ENCODE measurements at regions not wholly inside any gene's neighbourhood (a gene's known extent, or its start where the extent isn't known, plus 50 kb on each side); places are given as distances from the start of the nearest gene placed in this dataset.

DNA sequence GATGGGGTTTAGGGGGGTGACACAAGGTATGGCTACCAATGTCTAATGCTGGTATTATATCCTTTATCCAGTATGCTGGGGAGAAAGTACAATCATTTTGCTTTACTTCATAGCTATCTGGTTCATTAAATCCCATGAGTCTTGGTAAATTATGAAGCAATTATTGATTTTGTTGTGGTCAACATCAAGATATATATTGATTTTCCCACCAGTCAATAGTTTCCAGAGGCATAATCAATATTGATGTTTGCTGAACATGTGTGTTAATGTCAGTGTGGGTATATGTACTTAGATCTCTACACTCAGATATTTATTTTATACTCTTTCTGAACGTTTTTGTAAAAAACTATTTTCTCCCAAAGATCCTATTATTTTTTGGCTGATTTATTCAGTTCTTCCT, 155.5 kb downstream of the BACH1 start:
- DNase-seq (ENCODE audit: low spot score), result no peak
- Mint-ChIP-seq H3K36me3 (peaks cover 3% of the 10 kb centered on the region), H3K27me3 (no peaks in the 10 kb centered on the region), H3K27ac (no peak overlapping the region), H3K9me3 (peaks cover 2% of the 10 kb centered on the region), H3K4me1 (ENCODE audit: low read depth in 2 of 2) (peaks cover 0 to 8% of the 10 kb centered on the region in 2 donors), H3K4me3 (no peak overlapping the region)
- ATAC-seq, result no peak

DNA sequence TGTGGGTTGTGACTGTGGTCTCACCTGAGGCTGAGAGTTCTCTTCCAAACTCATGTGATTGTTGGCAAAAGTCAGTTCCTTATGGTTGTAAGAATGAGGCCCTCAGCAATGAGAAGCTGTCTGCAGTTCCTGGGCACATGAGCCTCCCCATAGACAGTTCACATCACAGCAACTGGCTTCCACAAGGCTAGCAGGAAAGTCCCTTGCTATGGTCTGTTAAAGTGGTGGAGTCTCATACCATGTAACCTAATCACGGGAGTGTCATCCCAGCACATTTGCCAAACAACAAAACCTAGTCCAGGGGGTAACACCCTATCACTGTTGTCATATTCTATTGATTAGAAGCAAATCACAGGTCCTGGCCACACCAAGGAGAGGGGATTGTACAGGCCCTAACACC, 163.8 kb downstream of the BACH1 start:
- DNase-seq (ENCODE audit: low spot score) (no peak), ATAC-seq (no peak)
- H3K36me3 Mint-ChIP-seq, result no peaks in the 10 kb centered on the region
- no peak overlapping the region for H3K4me3 Mint-ChIP-seq
- no peaks in the 10 kb centered on the region for H3K27me3 Mint-ChIP-seq
- H3K9me3 Mint-ChIP-seq, result no peaks in the 10 kb centered on the region
- no peak overlapping the region for H3K27ac Mint-ChIP-seq
- no peaks in the 10 kb centered on the region for H3K4me1 Mint-ChIP-seq (ENCODE audit: low read depth in 2 of 2)

DNA sequence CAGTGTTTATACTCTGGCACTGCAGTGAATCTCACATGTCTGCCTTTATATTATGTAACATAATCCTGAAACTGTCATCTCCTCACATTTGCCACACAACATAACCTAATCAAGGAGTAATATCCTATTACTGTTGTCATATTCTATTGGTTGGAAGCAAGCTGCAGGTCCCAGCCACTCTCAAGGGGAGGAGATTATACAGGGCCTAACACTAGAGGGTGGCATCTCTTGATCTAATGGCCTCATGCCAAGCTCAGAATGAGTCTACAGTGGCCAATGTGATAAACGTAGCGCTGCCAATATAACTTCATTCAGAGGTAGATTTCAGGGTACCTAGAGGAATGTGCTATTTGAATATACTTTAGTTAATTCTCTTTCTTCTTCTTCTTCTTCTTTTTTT, 166.8 kb downstream of the BACH1 start:
- Mint-ChIP-seq H3K4me1 (ENCODE audit: low read depth in 2 of 2) (no peaks in the 10 kb centered on the region), H3K27ac (no peak overlapping the region), H3K27me3 (no peaks in the 10 kb centered on the region), H3K9me3 (no peaks in the 10 kb centered on the region), H3K36me3 (no peaks in the 10 kb centered on the region), H3K4me3 (no peak overlapping the region)
- ATAC-seq (no peak), DNase-seq (ENCODE audit: low spot score) (no peak)

DNA sequence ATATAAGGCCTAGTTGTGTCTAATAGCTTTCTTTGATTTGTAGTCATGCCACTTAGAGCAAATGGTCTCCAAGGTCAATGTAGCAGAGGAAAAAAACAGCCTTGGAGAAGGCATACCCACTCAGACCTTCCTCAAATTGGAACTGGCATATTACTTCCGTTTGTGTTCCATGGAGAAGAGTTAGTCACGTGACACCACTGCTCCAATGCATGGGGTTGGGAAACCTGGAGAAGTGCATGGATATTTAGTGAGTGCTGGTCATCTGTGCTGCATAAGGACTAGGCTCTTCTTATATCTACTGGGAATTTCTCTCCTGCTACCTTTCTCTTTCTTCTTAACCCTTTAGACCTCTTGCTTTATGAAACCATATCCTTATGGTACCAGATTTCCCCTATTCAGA, 167.8 kb downstream of the BACH1 start:
- no peak for DNase-seq (ENCODE audit: low spot score)
- Mint-ChIP-seq H3K4me1 (ENCODE audit: low read depth in 2 of 2) (no peaks in the 10 kb centered on the region), H3K4me3 (no peak overlapping the region), H3K27ac (no peak overlapping the region), H3K36me3 (no peaks in the 10 kb centered on the region), H3K27me3 (no peaks in the 10 kb centered on the region), H3K9me3 (no peaks in the 10 kb centered on the region)
- no peak for ATAC-seq

DNA sequence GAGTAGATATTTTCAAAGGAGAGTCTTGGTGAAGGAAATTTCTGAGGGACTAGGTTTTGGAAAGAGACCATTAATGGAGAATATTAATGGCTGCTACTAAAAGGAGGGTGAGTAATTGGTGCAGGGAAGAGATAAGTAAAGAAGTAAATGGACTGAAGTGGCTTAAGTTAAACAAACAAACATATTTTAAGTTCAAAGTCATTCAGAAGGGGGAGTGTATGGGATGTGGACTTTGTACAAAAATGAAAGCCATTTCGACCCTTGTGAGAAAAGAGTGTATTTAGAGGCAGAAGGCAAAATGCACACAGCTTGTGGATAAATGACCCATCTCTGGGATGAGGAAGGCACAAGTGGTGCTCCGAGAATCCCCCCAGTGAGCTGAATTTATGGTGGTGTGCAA, 171.7 kb downstream of the BACH1 start:
- Mint-ChIP-seq H3K4me1 (ENCODE audit: low read depth in 2 of 2) (no peaks in the 10 kb centered on the region), H3K27me3 (no peaks in the 10 kb centered on the region), H3K9me3 (no peaks in the 10 kb centered on the region), H3K4me3 (no peak overlapping the region), H3K27ac (no peak overlapping the region), H3K36me3 (no peaks in the 10 kb centered on the region)
- ATAC-seq, result no peak
- no peak for DNase-seq (ENCODE audit: low spot score)

DNA sequence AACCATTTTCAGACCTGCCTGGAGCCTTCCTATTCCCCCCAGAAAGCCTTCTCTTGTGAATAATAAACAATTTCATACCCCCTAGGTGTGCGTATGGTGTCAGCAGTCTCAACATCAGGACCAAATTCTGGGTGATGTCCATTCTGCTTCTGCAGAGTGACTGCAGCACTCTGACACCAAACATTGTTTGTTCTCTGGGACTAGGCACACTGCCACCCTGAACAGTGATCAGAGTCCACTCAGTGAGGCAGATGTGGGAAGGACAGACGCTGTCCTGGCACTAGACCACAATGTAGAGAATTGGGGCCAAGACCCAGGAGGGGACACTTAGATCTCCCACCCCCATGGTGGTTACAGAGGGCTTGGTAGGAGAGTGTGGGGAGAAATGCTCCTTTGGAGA, 175.1 kb downstream of the BACH1 start:
- Mint-ChIP-seq H3K9me3 (no peaks in the 10 kb centered on the region), H3K4me3 (no peak overlapping the region), H3K36me3 (no peaks in the 10 kb centered on the region), H3K27ac (no peak overlapping the region), H3K27me3 (no peaks in the 10 kb centered on the region), H3K4me1 (ENCODE audit: low read depth in 2 of 2) (peaks cover 0 to 4% of the 10 kb centered on the region in 2 donors)
- ATAC-seq (no peak), DNase-seq (ENCODE audit: low spot score) (no peak)

DNA sequence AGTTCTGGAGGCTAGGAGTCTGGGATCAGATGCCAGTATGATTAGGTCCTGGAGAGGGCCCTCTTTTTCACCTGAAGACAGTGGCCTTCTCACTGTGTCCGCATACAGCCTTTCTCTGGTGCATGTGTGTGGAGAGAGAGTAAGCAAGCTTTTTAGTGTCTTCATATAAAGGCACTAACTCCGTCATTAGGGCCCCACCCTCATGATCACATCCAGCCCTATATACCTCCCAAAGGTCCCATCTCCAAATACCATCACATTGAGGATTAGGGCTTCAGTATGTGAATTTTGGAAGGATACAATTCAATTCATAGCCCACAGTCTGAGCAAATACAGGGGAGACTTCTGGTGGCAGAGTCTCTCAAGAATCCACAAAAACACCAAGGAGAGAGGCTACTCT, 176.6 kb downstream of the BACH1 start:
- Mint-ChIP-seq H3K27me3 (no peaks in the 10 kb centered on the region), H3K4me1 (ENCODE audit: low read depth in 2 of 2) (peaks cover 0 to 4% of the 10 kb centered on the region in 2 donors), H3K36me3 (no peaks in the 10 kb centered on the region), H3K27ac (no peak overlapping the region), H3K9me3 (no peaks in the 10 kb centered on the region), H3K4me3 (no peak overlapping the region)
- DNase-seq (ENCODE audit: low spot score) (no peak), ATAC-seq (peak in 1 of 2 donors; percentile 6)

DNA sequence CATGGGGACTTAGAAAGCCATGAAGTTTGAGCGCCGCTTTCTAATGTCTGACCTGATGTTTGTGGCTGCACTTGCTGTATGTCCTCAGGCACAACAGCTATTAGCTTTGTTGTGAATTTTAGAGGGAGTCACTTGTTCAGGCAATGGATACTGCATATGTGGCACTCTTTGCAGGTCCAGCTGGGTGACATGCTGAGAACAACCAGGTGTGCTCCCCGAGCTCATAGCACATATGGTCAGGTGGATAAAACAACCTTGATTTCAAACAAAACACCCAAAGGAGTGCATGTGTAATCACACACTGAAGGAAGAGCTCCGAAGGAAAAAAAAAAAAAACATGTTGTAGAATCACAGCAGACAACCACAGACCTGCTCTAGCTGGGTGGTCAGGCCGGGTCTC, 178.6 kb downstream of the BACH1 start:
- ATAC-seq, result no peak
- no peak for DNase-seq (ENCODE audit: low spot score)
- H3K36me3 Mint-ChIP-seq, result no peaks in the 10 kb centered on the region
- H3K27me3 Mint-ChIP-seq, result no peaks in the 10 kb centered on the region
- peaks cover 0 to 4% of the 10 kb centered on the region in 2 donors for H3K4me1 Mint-ChIP-seq (ENCODE audit: low read depth in 2 of 2)
- H3K4me3 Mint-ChIP-seq, result no peak overlapping the region
- no peaks in the 10 kb centered on the region for H3K9me3 Mint-ChIP-seq
- no peak overlapping the region for H3K27ac Mint-ChIP-seq

DNA sequence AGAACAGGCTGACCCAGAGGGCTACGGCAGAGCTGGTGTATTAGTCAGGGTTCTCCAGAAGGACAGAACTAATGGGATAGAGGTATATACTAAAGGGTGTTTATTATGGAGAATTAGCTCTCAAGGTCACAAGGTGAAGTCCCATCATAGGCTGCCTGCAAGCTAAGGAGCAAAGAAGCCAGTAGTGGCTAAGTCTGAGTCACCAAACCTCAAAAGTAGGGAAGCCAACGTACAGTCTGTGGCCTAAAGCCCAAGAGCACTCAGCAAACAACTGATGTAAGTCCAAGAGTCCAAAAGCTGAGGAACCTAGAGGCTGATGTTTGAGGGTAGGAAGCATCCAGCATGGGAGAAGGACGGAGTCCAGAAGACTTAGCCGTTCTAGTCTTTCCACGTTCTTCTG, 179.2 kb downstream of the BACH1 start:
- no peaks in the 10 kb centered on the region for H3K27me3 Mint-ChIP-seq
- H3K4me3 Mint-ChIP-seq, result no peak overlapping the region
- peaks cover 0 to 7% of the 10 kb centered on the region in 2 donors for H3K4me1 Mint-ChIP-seq (ENCODE audit: low read depth in 2 of 2)
- ATAC-seq (no peak), DNase-seq (ENCODE audit: low spot score) (no peak)
- H3K27ac Mint-ChIP-seq, result no peak overlapping the region
- no peaks in the 10 kb centered on the region for H3K36me3 Mint-ChIP-seq
- H3K9me3 Mint-ChIP-seq, result no peaks in the 10 kb centered on the region

DNA sequence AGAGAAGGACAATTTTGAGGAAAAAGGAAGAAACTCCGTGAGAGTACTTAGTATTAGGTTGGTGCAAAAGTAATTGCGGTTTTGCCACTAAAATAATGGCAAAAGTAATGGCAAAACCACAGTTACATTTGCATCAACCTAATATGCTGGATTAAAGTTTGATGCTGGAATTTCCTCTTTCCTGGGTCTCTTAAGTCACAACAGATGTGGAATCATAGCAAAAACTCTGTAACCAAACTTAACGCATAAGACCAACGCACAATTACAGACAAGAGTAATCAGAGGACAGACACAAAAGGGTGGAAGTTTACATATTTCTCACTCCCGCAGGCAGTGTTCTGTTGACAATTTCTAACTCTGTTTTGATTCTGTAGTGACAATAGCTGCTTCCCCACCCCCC, 182.4 kb downstream of the BACH1 start:
- Mint-ChIP-seq H3K27ac (no peak overlapping the region), H3K36me3 (no peaks in the 10 kb centered on the region), H3K4me3 (no peak overlapping the region), H3K4me1 (ENCODE audit: low read depth in 2 of 2) (peaks cover 0 to 7% of the 10 kb centered on the region in 2 donors), H3K27me3 (no peaks in the 10 kb centered on the region), H3K9me3 (no peaks in the 10 kb centered on the region)
- ATAC-seq, result no peak
- no peak for DNase-seq (ENCODE audit: low spot score)

DNA sequence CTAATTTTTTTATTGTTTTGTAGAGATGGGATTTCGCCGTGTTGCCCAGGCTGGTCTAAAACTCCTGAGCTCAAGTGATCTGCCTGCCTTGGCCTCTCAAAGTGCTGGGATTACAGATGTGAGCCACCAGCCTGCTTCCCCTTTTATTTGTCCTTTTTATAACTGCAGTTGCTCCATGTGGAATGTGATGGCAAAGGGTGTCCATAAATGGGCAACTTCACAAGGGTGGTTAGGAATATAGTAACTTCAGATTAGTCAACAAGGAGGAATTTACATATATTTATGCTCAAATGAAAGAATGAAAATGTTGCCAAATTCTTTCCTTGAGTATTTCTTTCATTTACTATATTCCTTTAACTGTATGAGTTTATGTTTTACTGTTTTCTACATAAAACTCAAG, 182.9 kb downstream of the BACH1 start:
- Mint-ChIP-seq H3K27ac (no peak overlapping the region), H3K27me3 (no peaks in the 10 kb centered on the region), H3K4me1 (ENCODE audit: low read depth in 2 of 2) (peaks cover 0 to 6% of the 10 kb centered on the region in 2 donors), H3K36me3 (no peaks in the 10 kb centered on the region), H3K9me3 (no peaks in the 10 kb centered on the region), H3K4me3 (no peak overlapping the region)
- ATAC-seq (no peak), DNase-seq (ENCODE audit: low spot score) (no peak)

DNA sequence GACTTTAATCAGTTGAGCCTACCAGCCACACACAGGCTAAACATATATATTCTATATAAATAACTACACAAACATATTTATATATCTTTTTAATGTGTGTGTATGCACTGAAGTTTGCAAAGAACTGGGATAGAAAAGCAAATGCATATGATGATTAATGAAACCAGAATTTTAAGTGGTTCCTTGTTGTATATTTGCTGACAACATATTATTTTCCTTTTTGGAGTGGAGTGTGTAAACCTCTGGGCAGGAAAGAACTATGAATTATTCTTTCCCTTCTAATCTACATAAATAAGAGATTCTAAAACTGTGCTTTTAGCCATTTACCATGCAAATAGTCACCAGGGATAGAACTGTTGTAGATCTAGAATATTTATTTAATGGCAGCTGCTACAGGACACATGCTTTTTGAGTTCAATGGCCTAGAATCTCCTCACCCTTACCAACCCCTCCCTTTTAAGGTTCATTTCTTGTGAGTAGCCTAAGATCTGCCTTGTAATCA, 187.6 kb downstream of the BACH1 start:
- ATAC-seq (no peak), DNase-seq (ENCODE audit: low spot score) (no peak)
- Mint-ChIP-seq H3K27ac (no peak overlapping the region), H3K9me3 (no peaks in the 10 kb centered on the region), H3K4me3 (no peak overlapping the region), H3K4me1 (ENCODE audit: low read depth in 2 of 2) (peaks cover 0 to 4% of the 10 kb centered on the region in 2 donors), H3K36me3 (no peaks in the 10 kb centered on the region), H3K27me3 (no peaks in the 10 kb centered on the region)
